Tibial nerve (tissue), 4 donors: ENCODE measurements at regions not wholly inside any gene's neighbourhood (a gene's known extent, or its start where the extent isn't known, plus 50 kb on each side); places are given as distances from the start of the nearest gene placed in this dataset.

ENCODE experiments used
- CTCF ChIP-seq, 5 experiments: fragments of 200-600 bp in 3 of 5; fragments of 450-650 bp in 2 of 5; sonication (generic) in 3 of 5; IDR thresholded peaks; one replicate each; pipeline ENCODE4 v1.5.1; 2016 to 2019; ENCODE audit warnings: antibody characterized with exemption in 5 of 5, mild to moderate bottlenecking in 3 of 5, moderate library complexity in 2 of 5
- EP300 ChIP-seq, 2 donors: sonication (generic); formaldehyde crosslinking; IDR thresholded peaks; one replicate each; pipeline ENCODE4 v1.6.1; 2017; ENCODE audit warnings: antibody characterized with exemption in 2 of 2, mild to moderate bottlenecking in 1 of 2

DNA sequence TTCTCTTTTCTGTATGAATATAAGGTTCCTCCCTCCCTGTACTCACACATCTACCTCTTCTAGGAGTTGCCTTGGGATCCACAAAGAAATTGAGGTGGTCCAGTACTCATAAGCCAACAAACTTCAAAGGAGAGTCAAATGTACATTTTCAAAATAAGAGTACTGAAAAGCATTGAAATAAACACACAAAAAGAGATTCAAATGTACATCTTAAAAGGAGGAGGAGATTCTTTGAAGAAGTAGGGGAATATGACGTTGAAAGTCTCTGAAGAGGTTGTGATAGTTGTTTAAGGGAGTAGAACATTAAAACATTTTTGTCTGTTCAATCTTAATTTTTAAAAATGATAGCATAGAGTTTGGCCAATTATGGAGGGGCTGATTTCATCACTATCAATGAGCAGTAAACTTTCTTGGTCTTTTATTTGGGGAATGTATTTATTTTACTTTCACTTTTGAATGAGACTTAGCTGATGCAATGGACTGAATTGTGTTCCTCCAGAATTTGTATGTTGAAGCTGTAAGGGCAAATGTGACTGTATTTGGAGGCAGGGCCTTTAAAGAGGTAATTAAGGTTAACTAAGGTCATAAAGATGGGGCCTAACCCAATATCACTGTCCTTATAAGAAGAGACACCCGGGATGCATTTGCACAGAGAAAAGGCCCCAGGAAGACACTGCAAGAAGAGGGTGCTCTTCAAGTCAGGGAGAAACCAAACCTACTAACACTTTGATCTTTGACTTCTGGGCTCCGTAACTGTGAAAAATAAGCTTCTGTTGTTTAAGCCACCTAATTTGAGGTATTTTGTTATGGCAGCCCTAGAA is 226.3 kb upstream of the PGRMC2 start:
- TF ChIP-seq CTCF (IDR thresholded peaks at IDR 0.05) = no peak
- TF ChIP-seq EP300 (IDR thresholded peaks at IDR 0.05) = no peak
